H9 (cell line): ENCODE measurements at regions not wholly inside any gene's neighbourhood (a gene's known extent, or its start where the extent isn't known, plus 50 kb on each side); places are given as distances from the start of the nearest gene placed in this dataset.

Experiments
- DNase-seq: peaks from one replicate; pipeline ENCODE4 v3.0.0-alpha.2; 2017
- H2AFZ ChIP-seq: one replicate; pipeline ENCODE4 v1.6.1; 2013; ENCODE audit warnings: mild to moderate bottlenecking, low read length, control low read depth, moderate library complexity
- H2AK5ac ChIP-seq: 2 replicates; pipeline ENCODE4 v1.6.1; 2013; ENCODE audit warnings: low read length, control low read depth, mixed read lengths; ENCODE audit not compliant: insufficient read length
- H2BK120ac ChIP-seq: one replicate; pipeline ENCODE4 v1.6.1; 2013; ENCODE audit warnings: low read depth, mild to moderate bottlenecking, low read length, control low read depth, inconsistent platforms; ENCODE audit not compliant: poor library complexity, severe bottlenecking
- H2BK12ac ChIP-seq: 2 replicates; pipeline ENCODE4 v1.6.1; 2013; ENCODE audit warnings: low read length, control low read depth, mixed read lengths, low read depth; ENCODE audit not compliant: insufficient read length
- H2BK15ac ChIP-seq: 2 replicates; pipeline ENCODE4 v1.6.1; 2013; ENCODE audit warnings: low read depth, low read length, control low read depth
- H2BK20ac ChIP-seq: one replicate; pipeline ENCODE4 v1.6.1; 2013; ENCODE audit warnings: low read depth, mild to moderate bottlenecking, low read length, control low read depth, inconsistent platforms; ENCODE audit not compliant: poor library complexity, severe bottlenecking
- H2BK5ac ChIP-seq: 2 replicates; pipeline ENCODE4 v1.6.1; 2013; ENCODE audit warnings: low read length, control low read depth, mixed read lengths; ENCODE audit not compliant: insufficient read length
- H3K14ac ChIP-seq: 2 replicates; pipeline ENCODE4 v1.6.1; 2013; ENCODE audit warnings: low read length, control low read depth; ENCODE audit not compliant: insufficient read depth
- H3K18ac ChIP-seq: 2 replicates; pipeline ENCODE4 v1.6.1; 2013; ENCODE audit warnings: low read depth, mild to moderate bottlenecking, mixed read lengths, low read length, control low read depth; ENCODE audit not compliant: insufficient read length
- H3K23ac ChIP-seq: 2 replicates; pipeline ENCODE4 v1.6.1; 2013; ENCODE audit warnings: low read length, control low read depth, mixed read lengths, low read depth; ENCODE audit not compliant: insufficient read length
- H3K23me2 ChIP-seq: 2 replicates; pipeline ENCODE4 v1.6.1; 2013; ENCODE audit warnings: low read depth, mild to moderate bottlenecking, mixed read lengths, low read length, control low read depth; ENCODE audit not compliant: insufficient read length, poor library complexity, severe bottlenecking
- H3K27ac ChIP-seq: 2 replicates; pipeline ENCODE4 v1.5.1; 2013; ENCODE audit warnings: low read length, control low read depth, mixed read lengths, low read depth; ENCODE audit not compliant: insufficient read length
- H3K27me3 ChIP-seq: 2 replicates; pipeline ENCODE4 v1.6.1; 2013; ENCODE audit warnings: low read length, control low read depth, inconsistent platforms; ENCODE audit not compliant: insufficient read depth
- H3K4ac ChIP-seq: 2 replicates; pipeline ENCODE4 v1.6.1; 2013; ENCODE audit warnings: low read depth, mild to moderate bottlenecking, control low read depth, inconsistent platforms, low read length, moderate library complexity
- H3K4me1 ChIP-seq: 2 replicates; pipeline ENCODE4 v1.6.1; 2013; ENCODE audit warnings: low read length, control low read depth, inconsistent platforms; ENCODE audit not compliant: insufficient read depth
- H3K4me2 ChIP-seq: 2 replicates; pipeline ENCODE4 v1.6.1; 2013; ENCODE audit warnings: low read length, control low read depth, mixed read lengths; ENCODE audit not compliant: insufficient read length, insufficient read depth
- H3K56ac ChIP-seq: 2 replicates; pipeline ENCODE4 v1.6.1; 2013; ENCODE audit warnings: low read depth, mild to moderate bottlenecking, mixed read lengths, low read length, control low read depth; ENCODE audit not compliant: insufficient read length
- H3K79me1 ChIP-seq: 2 replicates; pipeline ENCODE4 v1.6.1; 2013; ENCODE audit warnings: low read depth, mild to moderate bottlenecking, moderate library complexity, low read length, control low read depth, inconsistent platforms; ENCODE audit not compliant: insufficient read depth, poor library complexity, severe bottlenecking
- H3K79me2 ChIP-seq: 2 replicates; pipeline ENCODE4 v1.6.1; 2013; ENCODE audit warnings: low read length, control low read depth, inconsistent platforms; ENCODE audit not compliant: insufficient read depth
- H3K9ac ChIP-seq: 2 replicates; pipeline ENCODE4 v1.6.1; 2013; ENCODE audit warnings: low read length, control low read depth, mixed read lengths; ENCODE audit not compliant: insufficient read length; ENCODE audit errors: extremely low read depth
- H3K9me3 ChIP-seq: one replicate; pipeline ENCODE4 v1.6.1; 2013; ENCODE audit warnings: low read depth, low read length, inconsistent platforms; ENCODE audit not compliant: control insufficient read depth
- H3T11ph ChIP-seq: one replicate; pipeline ENCODE4 v1.6.1; 2013; ENCODE audit warnings: mild to moderate bottlenecking, low read length, control low read depth, inconsistent platforms
- H4K20me1 ChIP-seq: one replicate; pipeline ENCODE4 v1.6.1; 2013; ENCODE audit not compliant: control insufficient read depth, insufficient read length, insufficient read depth
- H4K5ac ChIP-seq: 2 replicates; pipeline ENCODE4 v1.6.1; 2013; ENCODE audit warnings: low read depth, mild to moderate bottlenecking, mixed read lengths, low read length, control low read depth; ENCODE audit not compliant: insufficient read length
- H4K8ac ChIP-seq: replicated peaks from 2 replicates; pipeline ENCODE4 v1.6.1; 2013; ENCODE audit warnings: low read length, control low read depth, mixed read lengths, low read depth; ENCODE audit not compliant: insufficient read length
- H4K91ac ChIP-seq: 2 replicates; pipeline ENCODE4 v1.6.1; 2013; ENCODE audit warnings: low read depth, mild to moderate bottlenecking, moderate library complexity, mixed read lengths, low read length, control low read depth; ENCODE audit not compliant: insufficient read length
- H3K27ac Mint-ChIP-seq, 3 experiments: 2 replicates in 2 of 3; 3 replicates in 1 of 3; pipeline ENCODE4 v1.8.0; 2020 to 2021; ENCODE audit warnings: mixed read lengths in 3 of 3, mild to moderate bottlenecking in 1 of 3, moderate library complexity in 1 of 3
- H3K27me3 Mint-ChIP-seq: 2 replicates; pipeline ENCODE4 v1.8.0; 2021; ENCODE audit warnings: low read depth, mild to moderate bottlenecking, moderate library complexity, mixed read lengths
- H3K36me3 Mint-ChIP-seq, 3 experiments: 2 replicates in 2 of 3; 3 replicates in 1 of 3; pipeline ENCODE4 v1.8.0; 2020 to 2021; ENCODE audit warnings: low read depth in 3 of 3, mixed read lengths in 3 of 3; ENCODE audit not compliant: insufficient read depth in 1 of 3
- H3K4me1 Mint-ChIP-seq, 2 experiments: 2 replicates each; pipeline ENCODE4 v1.8.0; 2020; ENCODE audit warnings: mixed read lengths in 2 of 2
- H3K4me3 Mint-ChIP-seq, 2 experiments: 2 replicates in 1 of 2; 3 replicates in 1 of 2; pipeline ENCODE4 v1.8.0; 2020 to 2021; ENCODE audit warnings: mild to moderate bottlenecking in 2 of 2, mixed read lengths in 2 of 2, moderate library complexity in 1 of 2
- H3K9me3 Mint-ChIP-seq, 2 experiments: 2 replicates in 1 of 2; 3 replicates in 1 of 2; pipeline ENCODE4 v1.8.0; 2020; ENCODE audit warnings: mild to moderate bottlenecking in 2 of 2, mixed read lengths in 2 of 2, moderate library complexity in 1 of 2
- WGBS: extraction: QIAGEN DNeasy Blood & Tissue Kit; methylation state at CpG from one replicate; pipeline ENCODE4 v1.1.7; 2013; ENCODE audit warnings: missing lambda C conversion rate, low lambda C conversion rate, mixed read lengths; ENCODE audit not compliant: insufficient read length; ENCODE audit errors: extremely low coverage; 5-methylcytosine and 5-hydroxymethylcytosine counted together
- TF ChIP-seq, protein P1 (sequence below): fragments of 200-600 bp; sonication (generic); conservative IDR thresholded peaks from 3 replicates; pipeline ENCODE4 v1.8.0; 2021; ENCODE audit warnings: antibody characterized with exemption, mild to moderate bottlenecking

DNA sequence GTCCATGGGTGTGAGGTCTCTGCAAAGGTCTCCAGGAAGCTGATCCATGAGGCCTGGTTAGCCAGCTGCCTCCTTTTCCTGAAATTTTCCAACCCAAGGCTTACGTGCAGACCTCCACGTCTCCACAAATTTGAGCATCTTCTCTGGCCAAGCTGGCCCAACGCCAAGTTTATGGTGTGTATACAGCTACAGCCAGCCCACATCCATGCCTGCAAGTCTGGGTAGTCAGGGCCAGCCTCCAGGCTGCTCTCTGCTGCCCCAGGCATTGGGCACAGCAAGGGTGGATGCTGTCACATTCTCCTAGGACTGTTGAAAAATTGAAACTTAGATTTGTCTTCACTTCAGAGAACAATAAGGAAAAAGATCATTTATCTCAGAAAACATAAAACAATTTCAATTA lies 525.5 kb upstream of the CHAC2 start:
- Histone ChIP-seq H4K5ac (no peak overlapping the region), H4K91ac (no peak overlapping the region), H3K79me1 (no peaks in the 10 kb centered on the region), H3K27me3 (no peaks in the 10 kb centered on the region), H3K56ac (no peak overlapping the region), H3K9me3 (no peaks in the 10 kb centered on the region), H2BK12ac (no peak overlapping the region), H3K23me2 (no peaks in the 10 kb centered on the region), H3K4ac (no peak overlapping the region), H3K14ac (no peak overlapping the region), H2BK20ac (no peak overlapping the region), H4K8ac (no peak overlapping the region), H3K27ac (no peak overlapping the region), H3K9ac (no peak overlapping the region), H3K4me2 (no peak overlapping the region), H3K4me1 (no peaks in the 10 kb centered on the region), H4K20me1 (no peaks in the 10 kb centered on the region), H2BK120ac (no peak overlapping the region), H2BK5ac (no peak overlapping the region), H2BK15ac (no peak overlapping the region), H3K79me2 (no peaks in the 10 kb centered on the region), H2AFZ (no peak overlapping the region), H3K23ac (no peak overlapping the region), H3T11ph (no peak overlapping the region), H2AK5ac (no peak overlapping the region), H3K18ac (no peak overlapping the region)
- no peak for DNase-seq
- TF ChIP-seq, protein P1, sequence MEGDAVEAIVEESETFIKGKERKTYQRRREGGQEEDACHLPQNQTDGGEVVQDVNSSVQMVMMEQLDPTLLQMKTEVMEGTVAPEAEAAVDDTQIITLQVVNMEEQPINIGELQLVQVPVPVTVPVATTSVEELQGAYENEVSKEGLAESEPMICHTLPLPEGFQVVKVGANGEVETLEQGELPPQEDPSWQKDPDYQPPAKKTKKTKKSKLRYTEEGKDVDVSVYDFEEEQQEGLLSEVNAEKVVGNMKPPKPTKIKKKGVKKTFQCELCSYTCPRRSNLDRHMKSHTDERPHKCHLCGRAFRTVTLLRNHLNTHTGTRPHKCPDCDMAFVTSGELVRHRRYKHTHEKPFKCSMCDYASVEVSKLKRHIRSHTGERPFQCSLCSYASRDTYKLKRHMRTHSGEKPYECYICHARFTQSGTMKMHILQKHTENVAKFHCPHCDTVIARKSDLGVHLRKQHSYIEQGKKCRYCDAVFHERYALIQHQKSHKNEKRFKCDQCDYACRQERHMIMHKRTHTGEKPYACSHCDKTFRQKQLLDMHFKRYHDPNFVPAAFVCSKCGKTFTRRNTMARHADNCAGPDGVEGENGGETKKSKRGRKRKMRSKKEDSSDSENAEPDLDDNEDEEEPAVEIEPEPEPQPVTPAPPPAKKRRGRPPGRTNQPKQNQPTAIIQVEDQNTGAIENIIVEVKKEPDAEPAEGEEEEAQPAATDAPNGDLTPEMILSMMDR: no peak
- WGBS: no CpG with 5 or more reads among the region's 3 CpGs
- Mint-ChIP-seq H3K27ac (no peak overlapping the region), H3K36me3 (no peaks in the 10 kb centered on the region; a peak in 1 of 7 replicates), H3K4me1 (no peaks in the 10 kb centered on the region), H3K9me3 (no peaks in the 10 kb centered on the region), H3K4me3 (no peak overlapping the region), H3K27me3 (no peaks in the 10 kb centered on the region)
